SIG-M5 treated with dmso at 0.1 percent for 504 hours (cell line): ENCODE measurements at regions not wholly inside any gene's neighbourhood (a gene's known extent, or its start where the extent isn't known, plus 50 kb on each side); places are given as distances from the start of the nearest gene placed in this dataset.
A peak's percentile ranks its signal among the peaks of the same experiment; 100 is the strongest.

ENCODE experiments used
- DNase-seq: peaks from one replicate; lab custom pipeline; 2025; ENCODE audit not compliant: unreplicated experiment; lab: John Stamatoyannopoulos, UW

- no peak for DNase-seq
Observed at GRCh38 chr10:116792817-116793216, 50.5 kb upstream of the HSPA12A start.

GRCh38 chr10:116796469-116796868, 52.8 kb upstream of the ENO4 start:
- no peak for DNase-seq

- DNase-seq = peak; percentile 48
Observed at GRCh38 chr10:116796910-116797513, 52.3 kb upstream of the ENO4 start.

- no peak for DNase-seq
Observed at GRCh38 chr10:116798859-116799258, 50.4 kb upstream of the ENO4 start.
